GM21526 (cell line): ENCODE measurements at regions not wholly inside any gene's neighbourhood (a gene's known extent, or its start where the extent isn't known, plus 50 kb on each side); places are given as distances from the start of the nearest gene placed in this dataset.
"Not testable (repeated sequence)": the region's sequence is repeated elsewhere in the genome, so short reads cannot be mapped to it uniquely, and the experiment has no call there.

Experiments
- ATAC-seq: cut with Tn5 transposase; IDR thresholded peaks from one replicate; pipeline ENCODE4 v1.9.1; 2021; ENCODE audit warnings: moderate library complexity; ENCODE audit not compliant: unreplicated experiment, low FRiP score

DNA sequence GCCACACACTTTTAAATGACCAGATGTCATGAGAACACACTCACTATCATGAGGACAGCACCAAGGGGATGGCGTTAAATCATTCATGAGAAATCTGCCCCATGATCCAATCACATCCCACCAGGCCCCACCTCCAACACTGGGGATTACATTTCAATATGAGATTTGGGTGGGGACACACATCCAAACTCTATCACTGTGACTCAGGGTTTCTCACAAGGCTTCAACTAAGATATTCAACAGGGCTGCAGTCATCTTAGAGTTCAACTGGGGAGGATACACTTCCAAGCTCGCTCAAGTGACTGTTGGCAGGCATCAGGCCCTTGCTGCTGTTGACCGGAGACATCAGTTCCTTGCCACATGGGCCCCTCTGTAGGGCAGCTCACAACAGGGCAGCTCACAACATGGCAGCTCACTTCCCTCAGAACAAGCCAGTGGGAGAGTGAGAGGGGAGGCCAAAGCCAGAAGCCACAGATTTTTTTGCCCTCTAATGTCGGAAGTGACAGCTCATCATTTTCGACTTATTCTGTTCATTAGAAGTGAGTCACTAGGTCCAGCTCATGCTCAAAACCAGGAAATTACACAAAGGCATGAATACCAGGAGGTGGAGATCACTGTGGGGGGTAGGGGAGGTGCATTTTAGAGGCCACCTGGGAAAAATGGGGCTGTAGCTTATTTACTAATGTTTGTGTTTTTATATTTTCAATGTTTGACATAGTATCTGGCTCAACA, 50.8 kb upstream of the PTHLH start:
- no peak for ATAC-seq

DNA sequence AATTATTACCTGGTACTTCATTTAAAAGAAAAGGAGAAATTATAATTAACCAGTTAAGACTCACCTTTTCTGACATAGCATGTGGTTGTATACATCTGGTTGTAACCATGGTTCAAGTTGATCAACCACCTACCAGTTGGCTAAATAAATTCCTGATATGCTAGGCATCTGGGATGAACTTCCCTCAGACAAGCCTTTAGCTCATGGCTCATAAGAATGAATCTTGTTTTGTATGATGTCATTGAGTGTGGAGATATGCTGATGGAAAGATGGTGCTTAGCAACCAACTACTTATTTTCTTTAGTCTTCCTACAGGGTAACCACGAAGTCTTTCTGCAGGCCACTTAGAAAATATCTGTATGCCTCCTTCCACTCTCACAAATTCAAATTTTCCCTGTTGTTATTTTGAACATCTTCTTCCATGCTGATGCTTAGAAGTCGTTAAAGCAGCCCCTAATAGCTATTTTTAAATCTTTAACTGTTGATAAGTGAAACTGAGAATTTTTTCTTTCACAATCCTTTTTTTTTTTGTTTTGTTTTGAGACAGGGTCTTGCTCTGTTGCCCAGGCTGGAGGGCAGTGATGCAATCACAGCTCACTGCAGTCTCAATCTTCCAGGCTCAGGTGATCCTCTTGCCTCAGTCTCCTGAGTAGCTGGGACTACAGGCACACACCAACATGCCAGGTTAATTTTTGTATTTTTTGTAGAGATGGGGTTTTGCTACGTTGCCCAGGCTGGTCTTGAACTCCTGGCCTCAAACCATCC, 51.9 kb upstream of the PTHLH start:
- ATAC-seq = no peak

DNA sequence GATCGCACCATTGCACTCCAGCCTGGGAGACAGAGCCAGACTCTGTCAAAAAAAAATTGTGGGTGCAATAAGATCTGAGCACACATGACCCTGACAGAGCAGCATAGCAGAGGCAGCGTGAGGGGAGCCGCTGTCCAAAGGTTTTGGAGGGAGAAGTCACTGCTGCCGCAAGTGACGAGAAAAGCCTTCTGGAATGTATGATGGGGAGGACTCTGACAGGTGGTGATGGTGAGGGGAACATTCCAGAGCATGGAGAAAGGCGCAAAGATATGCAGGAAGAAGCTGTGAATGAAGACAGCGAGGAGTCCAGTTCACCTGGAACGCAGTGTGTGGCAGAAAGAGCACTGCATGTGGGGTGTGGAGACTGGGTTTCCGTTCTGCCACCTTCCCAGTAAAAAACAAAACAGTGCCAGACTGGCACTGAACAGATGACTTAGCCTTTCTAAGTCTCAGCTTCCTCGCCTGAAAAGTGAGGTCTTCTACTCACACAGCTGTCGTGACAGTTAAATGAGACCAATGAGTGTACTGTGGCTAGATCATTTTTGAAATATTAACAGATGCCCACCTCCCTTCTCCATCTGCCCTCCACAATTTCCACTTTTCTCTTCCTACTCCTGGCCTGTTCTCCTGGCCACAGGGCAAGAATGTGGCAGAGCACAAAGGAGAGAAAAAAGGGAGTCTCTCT, 53.4 kb upstream of the PTHLH start:
- no peak for ATAC-seq

DNA sequence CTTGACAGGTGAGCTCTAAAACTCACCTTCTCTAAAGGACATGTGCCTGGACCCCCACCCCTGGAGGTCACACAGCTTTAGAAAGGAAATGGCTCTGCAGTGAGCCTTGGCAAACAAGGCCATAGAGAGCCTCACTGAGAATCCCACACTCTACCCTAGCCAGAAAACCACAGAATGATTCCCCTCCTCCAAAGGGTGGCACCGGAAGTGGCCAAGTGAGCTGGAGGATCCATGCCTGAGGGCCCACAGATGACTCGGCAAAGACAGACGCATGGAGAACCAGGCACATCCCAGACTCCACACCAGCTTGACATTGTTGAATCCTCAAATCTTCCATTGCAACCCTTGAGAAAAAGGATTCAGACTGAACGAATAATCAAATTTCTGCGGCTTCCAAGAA, 54.2 kb upstream of the PTHLH start:
- no peak for ATAC-seq

DNA sequence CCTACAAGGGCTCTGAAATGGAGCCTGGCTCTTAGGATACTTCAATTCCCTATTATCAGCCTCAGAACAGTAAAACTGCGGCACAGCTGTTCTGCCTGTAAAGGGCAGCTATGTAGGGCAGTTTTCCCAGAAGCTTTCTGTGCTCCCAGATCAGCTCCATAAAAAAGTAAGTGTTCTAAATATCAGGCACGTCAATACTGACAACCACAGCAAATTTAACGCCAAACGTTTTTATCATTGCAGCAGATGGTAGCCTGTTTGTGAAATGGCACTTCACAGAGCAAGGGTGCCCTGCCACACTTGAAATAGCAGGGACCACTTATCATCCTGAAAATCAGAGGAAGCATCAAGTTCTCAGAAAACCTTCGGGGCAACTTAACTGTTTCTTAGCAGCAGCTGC, 54.8 kb upstream of the PTHLH start:
- ATAC-seq = no peak

DNA sequence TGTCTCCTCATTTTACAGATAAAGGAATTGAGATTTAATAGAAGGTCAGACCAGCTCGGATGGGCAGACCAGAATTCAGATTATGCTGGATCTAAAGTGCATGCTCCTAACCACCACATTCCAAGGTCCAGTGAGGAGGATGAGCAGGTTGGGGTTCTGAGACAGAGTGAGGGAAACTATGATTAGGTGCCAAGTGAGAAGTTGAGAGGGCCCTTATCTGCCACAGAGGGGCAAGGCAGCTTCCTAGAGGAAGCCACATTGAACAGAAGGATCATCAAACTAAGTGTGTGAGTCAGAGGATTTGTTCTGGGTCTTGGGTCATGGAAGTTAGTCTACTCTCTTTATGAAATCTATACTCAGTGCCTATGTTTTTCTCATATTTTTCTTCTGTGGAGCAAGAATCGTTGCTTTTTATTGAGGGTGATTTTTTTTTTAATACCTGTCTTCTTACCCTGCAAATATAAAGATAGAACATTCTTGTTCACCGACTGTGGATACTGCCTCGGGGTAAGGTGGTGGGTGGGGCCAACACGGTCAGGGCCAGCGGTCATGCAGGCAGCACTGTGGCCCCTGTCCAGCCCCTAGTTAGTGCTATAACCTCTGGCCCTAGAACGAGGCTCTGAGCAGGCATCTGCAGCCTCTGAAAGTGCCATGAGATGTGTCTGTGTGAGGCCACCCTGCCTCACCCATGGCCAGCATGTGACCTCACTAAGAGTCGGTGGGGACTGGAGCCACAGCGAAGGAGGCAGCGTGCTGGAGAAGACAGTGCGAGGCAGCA, 55.6 kb upstream of the PTHLH start:
- no peak for ATAC-seq

DNA sequence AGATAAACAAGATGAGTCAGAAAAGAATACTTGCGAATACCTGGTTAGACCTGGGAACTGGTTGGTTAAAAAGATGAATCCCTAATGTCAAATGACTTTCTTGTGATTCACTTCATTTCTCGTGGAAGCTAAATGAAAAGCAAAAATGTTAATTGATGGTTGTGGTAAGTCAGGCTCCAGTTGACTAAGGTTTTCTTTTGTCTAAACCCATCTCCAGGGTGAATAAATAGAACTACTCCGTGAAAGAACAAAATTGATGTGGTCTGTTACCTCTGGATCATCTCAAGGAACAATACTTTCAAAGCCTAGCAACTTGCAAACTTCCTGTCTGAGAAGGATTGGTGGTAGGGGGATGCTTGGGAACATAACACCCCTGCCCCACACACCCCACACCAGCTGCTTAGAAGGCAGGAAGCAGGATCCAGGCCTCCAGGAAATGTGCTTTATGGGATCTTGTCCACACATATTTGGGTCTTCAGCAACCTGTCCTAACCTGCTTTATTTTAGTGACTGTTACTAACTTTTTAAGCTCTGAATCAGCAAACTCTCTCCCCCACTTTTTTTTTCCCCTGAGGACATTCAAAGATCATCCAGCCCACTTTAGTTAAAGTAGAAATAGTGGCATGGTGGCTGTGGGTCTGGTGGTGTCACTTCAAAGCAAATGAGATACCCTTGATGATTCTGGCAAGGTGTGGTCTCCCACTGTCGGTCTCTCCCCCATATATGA, 60.4 kb upstream of the PTHLH start:
- ATAC-seq = no peak

DNA sequence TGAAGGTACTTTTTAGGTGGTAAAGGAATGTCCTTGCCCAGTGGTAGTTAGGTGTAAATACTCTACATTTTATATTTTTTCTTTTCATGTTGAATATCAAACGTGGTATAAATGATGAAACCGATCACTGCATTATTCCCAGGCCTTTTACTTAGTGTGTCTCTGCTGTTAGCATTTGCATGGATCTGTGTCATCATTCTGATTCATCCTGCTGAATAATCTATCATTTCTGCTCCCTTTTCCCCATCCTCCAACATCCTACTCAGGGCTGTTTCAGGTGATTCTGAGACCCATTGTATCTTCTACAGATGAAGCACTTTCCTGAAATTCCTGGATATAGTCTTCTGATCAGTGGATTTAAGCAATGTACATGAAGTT, 61.0 kb upstream of the PTHLH start:
- ATAC-seq = no peak

DNA sequence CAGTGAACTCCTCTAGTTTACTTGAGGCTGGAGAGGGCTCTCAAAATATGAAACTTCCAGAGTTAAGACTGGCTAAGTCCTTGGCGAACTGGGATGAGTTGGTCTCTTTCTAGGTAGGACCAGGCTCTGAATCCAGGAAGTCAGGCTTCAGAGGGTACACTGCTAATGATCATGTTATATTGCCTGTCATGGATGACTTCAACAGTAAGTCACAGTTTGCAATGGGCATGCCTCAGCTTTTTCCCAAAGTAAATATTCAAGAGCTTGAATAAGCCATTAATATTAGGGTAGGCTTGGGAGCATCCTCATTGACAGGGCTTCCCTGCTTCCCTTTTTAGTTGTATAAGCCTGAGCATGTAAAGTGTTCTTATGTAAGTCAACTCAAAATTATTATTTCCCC, 61.7 kb upstream of the PTHLH start:
- no peak for ATAC-seq

DNA sequence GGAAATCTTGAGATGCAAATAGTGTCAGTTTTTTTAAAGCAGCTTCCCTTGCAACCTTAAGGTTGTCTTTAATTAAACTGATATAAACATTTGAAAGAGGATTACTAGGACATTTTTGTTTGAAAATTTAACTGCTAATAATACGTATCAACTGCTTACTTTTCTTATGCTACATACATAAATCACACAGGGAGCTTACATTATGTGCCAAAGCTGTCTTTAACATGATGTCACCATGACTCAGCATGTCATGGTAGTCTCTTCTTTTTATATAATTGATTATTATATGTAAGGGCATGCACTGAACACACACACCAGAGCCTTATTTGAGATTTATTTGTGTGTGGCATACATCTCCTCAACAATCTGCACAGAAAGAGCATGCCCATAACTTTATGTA, 63.0 kb upstream of the PTHLH start:
- ATAC-seq = no peak

DNA sequence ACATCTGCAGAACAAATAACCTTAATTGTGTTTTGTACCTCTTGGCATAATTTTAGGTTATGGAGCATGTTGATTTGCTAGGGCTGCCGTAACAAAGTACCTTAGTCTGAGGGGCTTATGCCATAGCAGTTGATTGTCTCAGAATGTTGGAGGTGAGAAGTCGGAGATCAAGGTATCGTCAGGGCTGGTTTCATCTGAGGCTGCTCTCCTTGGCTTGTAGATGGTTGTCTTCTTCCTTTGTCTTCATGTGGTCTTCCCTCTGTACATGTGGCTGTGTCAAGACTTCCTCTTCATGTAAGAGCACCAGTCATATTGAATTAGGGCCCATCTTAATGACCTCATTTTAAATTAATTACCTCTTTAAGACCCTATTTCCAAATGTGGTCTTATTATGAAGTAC, 64.4 kb upstream of the PTHLH start:
- no peak for ATAC-seq

DNA sequence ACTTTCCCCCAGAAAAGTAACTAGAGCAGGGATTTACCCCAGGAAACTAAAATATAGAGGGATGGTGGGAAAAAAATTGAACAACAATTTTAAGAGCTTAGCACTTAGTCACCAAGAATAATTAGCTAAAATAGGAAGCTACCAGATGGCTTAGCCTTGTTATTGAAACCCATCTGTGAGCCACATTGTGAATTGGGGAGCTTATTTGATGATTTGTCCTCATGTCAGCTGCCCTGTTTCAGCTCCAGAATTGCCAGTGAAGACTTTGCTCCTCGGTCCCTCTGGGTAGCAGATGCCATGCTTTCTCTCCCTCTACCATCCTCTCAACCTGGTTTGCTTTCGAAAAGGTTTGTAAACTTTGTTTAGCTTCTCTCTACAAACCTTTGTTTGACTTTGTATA, 67.7 kb upstream of the PTHLH start:
- ATAC-seq = no peak

DNA sequence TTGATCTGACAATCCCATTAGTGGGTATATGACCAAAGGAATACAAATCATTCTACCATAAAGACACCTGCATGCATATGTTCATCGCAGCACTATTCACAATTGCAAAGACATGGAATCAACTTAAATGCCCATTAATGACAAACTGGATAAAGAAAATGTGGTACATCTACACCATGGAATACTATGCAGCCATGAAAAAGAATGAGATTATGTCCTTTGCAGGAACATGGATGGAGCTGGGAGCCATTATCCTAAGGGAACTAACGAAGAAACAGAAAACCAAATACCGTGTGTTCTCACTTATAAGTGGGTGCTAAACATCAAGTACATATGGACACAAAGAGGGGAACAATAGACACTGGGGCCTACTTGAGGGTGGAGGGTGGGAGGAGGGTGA, 74.1 kb upstream of the PTHLH start:
- not testable (repeated sequence) for ATAC-seq

DNA sequence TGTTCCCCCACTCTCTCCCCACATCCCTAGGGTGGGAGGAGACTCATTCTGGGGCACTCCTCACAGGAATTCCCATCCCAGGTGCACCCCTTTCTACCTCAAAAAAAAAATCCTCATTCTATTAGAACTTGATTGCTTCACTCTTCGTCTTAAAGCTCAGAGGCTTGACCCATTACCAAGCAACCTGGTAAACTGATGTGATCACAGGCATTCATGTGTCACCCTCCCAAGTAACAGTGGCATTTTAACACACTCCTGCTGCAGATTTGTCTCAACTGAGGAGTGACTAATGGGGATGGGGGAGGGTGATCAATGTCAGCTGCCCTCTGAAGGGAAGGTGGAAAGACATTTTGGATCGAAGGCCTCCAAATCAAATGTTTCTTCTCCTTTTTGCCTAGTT, 78.1 kb upstream of the PTHLH start:
- ATAC-seq = no peak

DNA sequence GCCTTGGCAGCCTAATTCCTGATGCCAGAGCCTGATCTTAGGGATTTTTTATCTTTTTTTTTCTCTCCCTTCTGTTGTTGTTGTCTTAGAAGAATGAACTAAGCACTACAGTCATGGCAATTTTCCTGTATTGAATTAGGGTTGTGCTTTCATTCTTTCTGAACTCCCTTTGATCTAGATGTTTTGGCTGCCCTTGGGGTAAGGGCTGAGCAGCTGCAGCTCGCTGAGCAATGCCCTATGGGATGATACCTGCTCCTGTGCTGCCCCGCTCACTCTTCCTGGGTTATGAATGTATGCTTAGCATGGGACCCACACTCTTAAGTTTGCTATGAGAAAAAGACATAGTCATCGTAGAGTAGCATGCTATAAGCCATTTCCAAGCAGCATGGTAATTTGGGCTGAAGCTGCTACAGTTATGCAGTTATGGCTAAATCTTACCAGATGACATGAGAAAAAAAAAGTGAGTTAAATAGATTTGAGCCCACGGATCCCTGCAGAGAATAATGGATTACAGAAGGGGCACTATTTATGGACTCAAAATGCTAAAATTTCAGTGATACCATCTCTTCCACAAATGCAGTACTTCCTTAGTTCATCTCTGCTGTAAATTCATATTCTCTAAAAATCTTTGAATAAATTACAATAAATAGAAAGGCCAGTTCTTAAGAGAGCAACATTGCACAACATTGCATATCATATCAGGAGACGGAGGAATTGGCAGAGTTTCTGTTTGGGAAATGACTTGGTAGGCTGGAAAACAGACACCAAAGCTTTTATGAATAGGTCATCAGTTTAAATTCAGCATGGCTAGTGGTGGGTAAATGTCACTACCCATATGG, 79.2 kb upstream of the PTHLH start:
- no peak for ATAC-seq

DNA sequence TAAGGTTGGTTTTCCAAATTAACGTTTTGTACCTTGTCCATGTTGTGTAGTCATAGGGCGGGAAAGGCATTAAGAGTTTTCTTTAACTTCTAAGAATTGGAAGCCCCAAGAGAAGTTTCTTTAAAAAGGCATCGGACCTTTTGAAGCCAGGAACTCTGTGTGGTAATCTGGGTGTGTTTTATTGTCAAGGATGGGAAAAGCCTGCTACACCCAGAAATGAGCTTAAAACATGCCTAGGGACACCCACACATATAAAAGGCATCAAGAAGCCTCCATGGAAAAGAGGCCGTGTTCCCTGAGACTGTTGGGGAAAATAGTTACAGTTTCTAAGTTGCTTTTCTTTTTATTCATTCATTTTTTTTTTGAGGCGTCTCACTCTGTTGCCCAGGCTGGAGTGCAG, 81.0 kb upstream of the PTHLH start:
- no peak for ATAC-seq

DNA sequence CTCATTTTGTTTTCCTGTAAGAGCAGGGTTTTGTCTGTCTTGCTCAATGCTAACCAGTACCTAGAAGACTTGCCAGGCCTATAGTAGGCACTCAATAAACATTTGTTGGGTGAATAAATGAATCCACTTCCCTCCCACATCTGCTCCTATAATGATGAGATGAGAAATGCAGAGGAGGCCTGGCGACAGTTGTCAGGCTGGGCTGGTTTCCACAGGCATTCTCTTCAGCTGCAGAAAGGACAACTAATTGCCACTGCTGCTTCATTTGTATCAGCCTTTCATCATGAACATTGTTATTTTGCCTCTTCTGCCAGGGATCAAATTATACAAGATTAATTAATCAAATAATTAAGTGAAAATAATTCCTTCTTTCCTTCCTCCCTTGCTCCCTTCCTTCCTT, 82.0 kb upstream of the PTHLH start:
- ATAC-seq = no peak

DNA sequence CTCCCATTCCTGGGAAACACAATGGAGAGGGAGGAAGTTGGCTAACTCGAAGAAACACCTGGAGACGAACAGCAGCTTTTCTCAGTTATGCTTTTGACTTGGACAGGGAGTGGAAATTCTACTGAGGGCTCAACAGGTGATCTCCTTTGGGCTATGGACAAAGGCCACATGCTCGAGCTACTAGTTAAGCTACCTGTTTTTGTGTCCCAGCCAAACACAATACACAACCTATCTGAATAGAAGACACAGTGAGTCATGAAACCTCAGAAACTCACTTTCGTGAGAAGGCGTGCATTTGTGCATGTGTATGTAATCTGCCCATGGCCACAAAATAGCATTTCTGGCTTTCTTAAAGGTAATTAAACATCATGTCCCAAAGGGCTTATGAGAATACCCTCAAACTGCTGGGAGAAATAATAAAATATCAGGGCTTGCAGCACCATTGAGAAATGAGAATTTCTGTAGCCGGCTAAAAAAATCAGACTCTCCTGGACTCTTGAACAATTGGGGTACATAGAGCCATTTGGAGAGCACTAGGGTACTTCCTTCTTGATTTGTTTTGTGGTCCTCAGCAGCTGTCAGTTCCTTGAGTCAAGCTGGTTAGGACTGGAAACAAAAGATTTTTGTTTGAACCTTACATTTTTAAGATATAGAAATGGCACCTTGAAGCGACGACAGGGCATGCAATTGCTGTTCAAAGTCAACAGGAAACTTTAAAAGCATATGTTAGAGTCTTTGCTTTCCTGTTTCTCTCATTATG, 85.5 kb upstream of the PTHLH start:
- ATAC-seq = no peak

DNA sequence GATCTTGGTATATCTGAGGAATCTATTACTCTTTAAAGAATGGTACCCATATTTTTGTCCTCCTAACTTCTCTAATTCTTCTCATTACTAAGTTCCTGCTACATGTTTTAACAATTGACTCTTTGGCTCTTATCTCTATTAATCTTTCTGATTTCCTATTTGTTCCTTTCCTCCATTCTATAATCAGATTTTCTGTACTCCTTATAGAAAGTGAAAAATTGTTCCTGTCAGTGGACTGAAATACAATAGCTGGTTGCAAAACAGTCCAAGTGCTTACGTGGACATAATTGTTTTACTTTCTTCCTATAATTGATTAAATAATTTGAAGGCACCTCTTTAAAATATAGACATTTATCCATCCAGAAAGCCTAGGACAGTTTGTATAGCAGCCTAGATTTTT, 86.7 kb upstream of the PTHLH start:
- ATAC-seq = no peak
